GM20000 (cell line): ENCODE measurements at regions not wholly inside any gene's neighbourhood (a gene's known extent, or its start where the extent isn't known, plus 50 kb on each side); places are given as distances from the start of the nearest gene placed in this dataset.

Experiments
- DNase-seq: peaks from one replicate; pipeline ENCODE4 v3.0.0; 2012; ENCODE audit warnings: low spot score
- TF ChIP-seq, protein P1 (sequence below): IDR thresholded peaks from 2 replicates; pipeline ENCODE4 v1.5.1; 2012; ENCODE audit warnings: mild to moderate bottlenecking, control low read depth; ENCODE audit errors: extremely low read depth, missing control alignments

DNA sequence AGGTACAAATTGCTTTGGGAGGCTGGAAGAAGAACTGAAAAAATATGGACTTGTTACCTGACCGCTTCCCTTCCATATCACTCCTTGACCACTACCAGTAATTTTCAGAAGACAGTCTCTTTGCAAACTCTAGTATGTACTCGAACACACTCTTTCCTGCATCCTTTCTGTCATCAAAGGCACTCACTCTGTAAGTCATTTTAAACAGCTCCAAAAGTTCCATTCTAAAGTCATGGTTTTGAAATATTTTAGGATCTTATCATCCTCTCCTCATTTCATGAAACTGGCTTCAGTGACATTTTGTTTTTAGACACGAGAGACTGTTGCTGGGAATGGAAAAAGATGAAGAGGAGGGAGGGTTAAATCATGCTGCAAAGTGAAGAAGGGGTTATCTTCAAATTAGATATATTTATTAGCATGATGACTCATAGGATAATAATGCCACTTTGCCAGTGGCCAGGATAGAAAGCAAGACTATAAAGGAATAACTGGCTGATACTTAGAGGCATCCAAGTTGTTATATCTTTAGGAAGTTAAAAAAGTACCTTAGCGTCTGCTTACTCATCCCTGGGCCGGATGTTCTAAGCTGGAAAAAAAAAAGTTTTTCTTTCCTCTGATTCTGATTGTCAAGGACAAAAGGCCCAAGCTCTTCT is 549.3 kb downstream of the METTL15 start:
- no peak for DNase-seq
- TF ChIP-seq, protein P1, sequence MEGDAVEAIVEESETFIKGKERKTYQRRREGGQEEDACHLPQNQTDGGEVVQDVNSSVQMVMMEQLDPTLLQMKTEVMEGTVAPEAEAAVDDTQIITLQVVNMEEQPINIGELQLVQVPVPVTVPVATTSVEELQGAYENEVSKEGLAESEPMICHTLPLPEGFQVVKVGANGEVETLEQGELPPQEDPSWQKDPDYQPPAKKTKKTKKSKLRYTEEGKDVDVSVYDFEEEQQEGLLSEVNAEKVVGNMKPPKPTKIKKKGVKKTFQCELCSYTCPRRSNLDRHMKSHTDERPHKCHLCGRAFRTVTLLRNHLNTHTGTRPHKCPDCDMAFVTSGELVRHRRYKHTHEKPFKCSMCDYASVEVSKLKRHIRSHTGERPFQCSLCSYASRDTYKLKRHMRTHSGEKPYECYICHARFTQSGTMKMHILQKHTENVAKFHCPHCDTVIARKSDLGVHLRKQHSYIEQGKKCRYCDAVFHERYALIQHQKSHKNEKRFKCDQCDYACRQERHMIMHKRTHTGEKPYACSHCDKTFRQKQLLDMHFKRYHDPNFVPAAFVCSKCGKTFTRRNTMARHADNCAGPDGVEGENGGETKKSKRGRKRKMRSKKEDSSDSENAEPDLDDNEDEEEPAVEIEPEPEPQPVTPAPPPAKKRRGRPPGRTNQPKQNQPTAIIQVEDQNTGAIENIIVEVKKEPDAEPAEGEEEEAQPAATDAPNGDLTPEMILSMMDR, result no peak

DNA sequence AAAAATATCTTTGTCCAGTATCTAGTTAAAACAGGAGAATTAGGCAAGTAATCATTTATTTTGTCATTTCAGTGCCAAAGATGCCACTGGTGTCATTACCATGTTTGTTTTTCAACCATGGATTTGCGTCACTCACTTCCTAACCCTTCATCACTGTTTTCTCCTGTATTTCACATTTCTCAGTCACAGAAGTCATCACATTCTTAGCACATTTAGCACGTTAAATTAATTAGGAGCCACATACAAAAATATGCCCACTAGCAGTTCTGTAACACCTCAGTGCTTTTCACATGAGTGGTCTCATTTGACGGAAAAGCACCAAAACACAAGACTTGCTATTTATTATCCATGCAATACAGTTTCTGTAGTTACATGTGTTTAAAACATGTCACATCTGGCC is 546.0 kb downstream of the METTL15 start:
- TF ChIP-seq, protein P1, result no peak
- no peak for DNase-seq

DNA sequence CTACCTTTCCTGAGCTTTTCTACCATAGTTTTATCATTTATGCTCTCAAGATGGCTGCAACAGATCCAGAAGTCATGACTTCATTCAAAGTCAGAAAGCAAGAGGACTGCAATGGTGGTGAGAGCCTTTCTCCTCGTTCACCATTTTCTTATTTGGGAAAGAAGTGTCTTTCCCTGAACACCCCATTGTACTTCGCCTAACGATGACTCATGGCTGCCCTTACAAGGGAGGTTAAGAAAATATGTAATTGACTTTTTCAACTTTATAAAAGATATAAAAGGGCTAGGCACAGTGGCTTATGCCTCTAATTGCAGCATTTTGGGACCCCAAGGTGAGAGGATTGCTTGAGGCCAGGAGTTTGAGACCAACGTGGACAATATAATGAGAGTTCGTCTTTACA is 541.7 kb downstream of the METTL15 start:
- no peak for DNase-seq
- TF ChIP-seq, protein P1, result no peak

DNA sequence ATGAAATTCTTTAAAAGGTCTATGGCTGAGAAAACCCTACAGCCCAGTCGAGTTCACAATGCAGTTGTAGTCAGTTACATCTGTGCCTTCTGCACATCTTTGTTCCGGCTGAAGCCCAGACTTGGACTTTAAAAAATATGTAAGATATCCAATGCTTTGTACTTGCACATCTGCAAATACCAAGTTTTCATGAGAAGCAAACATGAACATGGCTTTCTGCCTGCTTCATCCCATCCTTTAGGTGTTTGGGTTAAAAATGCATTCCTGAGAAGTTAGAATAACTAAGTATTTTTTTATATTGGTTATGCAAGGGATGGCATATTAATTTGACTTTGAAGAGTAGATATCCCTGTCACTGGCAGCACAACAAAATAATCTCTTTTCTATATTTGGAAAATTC is 528.4 kb downstream of the METTL15 start:
- TF ChIP-seq, protein P1, result no peak
- no peak for DNase-seq

DNA sequence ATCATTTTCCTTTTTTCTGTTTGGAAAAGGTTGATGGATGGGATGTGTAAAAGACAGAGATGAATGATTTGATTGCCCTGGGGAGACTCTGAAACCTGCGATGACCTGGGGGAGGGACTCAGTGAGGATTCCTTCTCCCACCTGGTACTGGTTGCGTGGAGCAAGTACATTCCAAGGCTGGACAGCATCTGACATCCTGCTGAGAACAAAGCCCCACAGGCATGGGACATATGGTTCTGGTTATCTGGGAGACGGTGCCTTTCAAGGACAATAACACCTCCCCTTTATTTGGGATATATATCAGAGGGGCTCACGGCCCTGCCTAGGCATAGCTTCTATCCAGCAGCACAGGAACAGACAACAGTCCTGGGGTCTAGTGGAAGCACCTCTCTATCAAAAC is 527.8 kb downstream of the METTL15 start:
- TF ChIP-seq, protein P1, result no peak
- DNase-seq, result no peak

DNA sequence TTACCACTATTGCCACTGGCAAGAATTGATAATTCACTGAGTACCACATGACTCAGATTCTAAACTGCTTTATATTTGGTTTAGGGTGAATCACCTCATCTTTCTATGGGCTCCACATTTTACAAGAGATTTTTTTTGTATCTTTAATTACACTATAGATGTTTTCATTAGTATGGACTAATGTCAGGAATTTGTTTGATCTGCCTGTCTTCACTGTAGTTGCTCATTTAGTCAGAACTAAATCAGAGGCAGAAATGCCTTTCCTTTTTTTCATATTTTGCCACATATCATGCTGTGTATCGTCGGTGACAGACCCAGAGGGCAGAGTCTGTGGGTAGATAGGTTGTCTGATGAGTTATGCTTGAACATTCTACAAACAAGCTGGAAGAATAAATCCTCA is 524.1 kb downstream of the METTL15 start:
- TF ChIP-seq, protein P1, result no peak
- no peak for DNase-seq

DNA sequence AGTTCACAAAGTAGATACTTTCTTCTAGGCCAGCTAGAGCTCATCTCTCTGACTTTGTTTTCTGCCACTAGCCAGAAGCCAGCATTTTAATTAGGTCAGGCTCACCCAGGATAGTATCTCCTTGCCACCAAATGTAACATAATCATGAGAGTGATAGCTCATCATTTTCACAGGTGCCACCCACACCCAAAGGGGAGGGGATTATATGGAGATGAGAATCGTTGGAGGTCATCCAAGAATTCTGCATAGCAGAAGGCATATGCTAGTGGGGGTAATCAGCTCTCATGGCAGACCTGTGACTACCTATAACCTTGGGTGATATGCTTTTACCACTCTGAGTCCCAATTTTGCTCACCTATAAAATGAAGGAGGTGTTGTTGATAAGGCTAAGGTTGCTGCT is 523.0 kb downstream of the METTL15 start:
- TF ChIP-seq, protein P1, result no peak
- DNase-seq, result no peak
